H1 (cell line): ENCODE measurements at regions not wholly inside any gene's neighbourhood (a gene's known extent, or its start where the extent isn't known, plus 50 kb on each side); places are given as distances from the start of the nearest gene placed in this dataset.

Experiments
- CTCF ChIA-PET: fragments of 300-600 bp; sonication (Branson Sonifier 250); formaldehyde crosslinking; loops from one replicate; lab custom pipeline; 2021; ENCODE audit not compliant: partially characterized antibody; lab: Charles Lee
- POLR2A ChIA-PET: fragments of 300-600 bp; sonication (Branson Sonifier 250); formaldehyde crosslinking; loops from one replicate; lab custom pipeline; 2021; ENCODE audit warnings: inconsistent platforms; ENCODE audit not compliant: partially characterized antibody; lab: Charles Lee
- DNase-seq, 2 experiments: peaks; one replicate each; pipeline versions ENCODE4 v3.0.0 to v3.0.0-alpha.2; 2010 to 2022; ENCODE audit warnings: low spot score in 2 of 2, low read depth in 1 of 2, mixed read lengths in 1 of 2
- FAIRE-seq: peaks from 2 replicates; lab custom pipeline; 2011; peaks lifted over from hg19 to GRCh38; lab: Jason Lieb, UNC
- H2AFZ ChIP-seq: 2 replicates; pipeline ENCODE4 v1.8.1; 2012; ENCODE audit warnings: low read length, inconsistent platforms
- H2AK5ac ChIP-seq: 2 replicates; pipeline ENCODE4 v1.6.1; 2013; ENCODE audit warnings: low read depth, low read length
- H2BK120ac ChIP-seq: replicated peaks from 2 replicates; pipeline ENCODE3; 2013; ENCODE audit warnings: low read depth, low read length, inconsistent platforms
- H2BK12ac ChIP-seq: 2 replicates; pipeline ENCODE4 v1.6.1; 2013; ENCODE audit warnings: low read depth, low read length
- H2BK15ac ChIP-seq: 2 replicates; pipeline ENCODE4 v1.6.1; 2013; ENCODE audit warnings: low read length
- H2BK20ac ChIP-seq: 2 replicates; pipeline ENCODE4 v1.6.1; 2013; ENCODE audit warnings: low read length
- H2BK5ac ChIP-seq: 2 replicates; pipeline ENCODE4 v1.6.1; 2013; ENCODE audit warnings: low read depth, low read length
- H3K14ac ChIP-seq: 2 replicates; pipeline ENCODE4 v1.6.1; 2013; ENCODE audit warnings: inconsistent platforms; ENCODE audit not compliant: insufficient read length
- H3K18ac ChIP-seq: 2 replicates; pipeline ENCODE4 v1.6.1; 2013; ENCODE audit warnings: low read length; ENCODE audit errors: extremely low read depth
- H3K23ac ChIP-seq: 2 replicates; pipeline ENCODE4 v1.6.1; 2013; ENCODE audit warnings: inconsistent platforms; ENCODE audit not compliant: insufficient read length
- H3K23me2 ChIP-seq: 2 replicates; pipeline ENCODE4 v1.6.1; 2013; ENCODE audit warnings: low read depth, low read length
- H3K27ac ChIP-seq: 2 replicates; pipeline ENCODE4 v1.6.1; 2011; ENCODE audit warnings: low read depth, low read length, inconsistent platforms
- H3K27me3 ChIP-seq, 4 experiments: replicated peaks in 1 of 4; 1 replicate in 1 of 4; 2 replicates in 3 of 4; pipeline versions ENCODE4 v1.6.1 to v1.8.1; 2011 to 2013; ENCODE audit warnings: low read length in 3 of 4, mild to moderate bottlenecking in 3 of 4, inconsistent platforms in 2 of 4, mixed read lengths in 2 of 4, moderate library complexity in 1 of 4; ENCODE audit not compliant: control insufficient read depth in 3 of 4, insufficient read depth in 3 of 4; ENCODE audit errors: extremely low read depth in 1 of 4
- H3K36me3 ChIP-seq, 4 experiments: 2 replicates each; pipeline versions ENCODE4 v1.6.1 to v1.8.1; 2011 to 2013; ENCODE audit warnings: mild to moderate bottlenecking in 4 of 4, low read length in 3 of 4, moderate library complexity in 2 of 4, control low read depth in 1 of 4, inconsistent platforms in 1 of 4; ENCODE audit not compliant: insufficient read depth in 4 of 4, control insufficient read depth in 2 of 4
- H3K4ac ChIP-seq: replicated peaks from 2 replicates; pipeline ENCODE3; 2013; ENCODE audit warnings: low read length, low read depth, mixed read lengths, inconsistent platforms; ENCODE audit not compliant: insufficient read length
- H3K4me1 ChIP-seq, 4 experiments: replicated peaks in 1 of 4; 1 replicate in 1 of 4; 2 replicates in 3 of 4; pipeline versions ENCODE4 v1.6.1 to v1.8.1; 2011 to 2013; ENCODE audit warnings: low read length in 3 of 4, inconsistent platforms in 2 of 4, mixed read lengths in 1 of 4; ENCODE audit not compliant: insufficient read depth in 4 of 4, control insufficient read depth in 3 of 4
- H3K4me2 ChIP-seq, 2 experiments: 2 replicates each; pipeline versions ENCODE4 v1.6.1 to v1.8.1; 2011 to 2013; ENCODE audit warnings: low read depth in 2 of 2, low read length in 2 of 2, control low read depth in 1 of 2, inconsistent platforms in 1 of 2, mild to moderate bottlenecking in 1 of 2; ENCODE audit not compliant: insufficient read depth in 1 of 2
- H3K4me3 ChIP-seq, 4 experiments: fragments of 200-600, 300-600 bp in 1 of 4; sonication (generic), shearing (Covaris generic), sonication (Bioruptor Twin) in 1 of 4; 2 replicates each; pipeline versions ENCODE4 v1.5.1 to v1.8.1; 2011 to 2016; ENCODE audit warnings: low read length in 4 of 4, low read depth in 3 of 4, control low read depth in 2 of 4, inconsistent platforms in 2 of 4, mild to moderate bottlenecking in 2 of 4, mixed read lengths in 1 of 4, moderate library complexity in 1 of 4; ENCODE audit not compliant: insufficient read depth in 2 of 4; ENCODE audit errors: extremely low read depth in 1 of 4
- H3K56ac ChIP-seq: replicated peaks from 2 replicates; pipeline ENCODE3; 2013; ENCODE audit warnings: low read depth, mild to moderate bottlenecking, mixed read lengths, low read length, inconsistent platforms; ENCODE audit not compliant: insufficient read length
- H3K79me1 ChIP-seq: 2 replicates; pipeline ENCODE4 v1.6.1; 2013; ENCODE audit warnings: low read depth, low read length, control low read depth
- H3K79me2 ChIP-seq, 2 experiments: 2 replicates each; pipeline versions ENCODE4 v1.6.1 to v1.8.1; 2012 to 2013; ENCODE audit warnings: low read length in 2 of 2, mild to moderate bottlenecking in 2 of 2, inconsistent platforms in 1 of 2; ENCODE audit not compliant: insufficient read depth in 2 of 2, control insufficient read depth in 1 of 2
- H3K9ac ChIP-seq, 4 experiments: replicated peaks in 1 of 4; 1 replicate in 1 of 4; 2 replicates in 3 of 4; pipeline versions ENCODE4 v1.6.1 to v1.8.1; 2011 to 2013; ENCODE audit warnings: low read depth in 3 of 4, low read length in 3 of 4, control low read depth in 2 of 4, mild to moderate bottlenecking in 2 of 4, moderate library complexity in 2 of 4, inconsistent platforms in 1 of 4; ENCODE audit errors: extremely low read depth in 1 of 4
- H3K9me3 ChIP-seq, 2 experiments: 2 replicates each; pipeline versions ENCODE4 v1.6.1 to v1.8.1; 2012 to 2013; ENCODE audit warnings: mild to moderate bottlenecking in 2 of 2, moderate library complexity in 2 of 2, control low read depth in 1 of 2, inconsistent platforms in 1 of 2, low read depth in 1 of 2, low read length in 1 of 2, mixed read lengths in 1 of 2; ENCODE audit not compliant: insufficient read depth in 2 of 2
- H4K20me1 ChIP-seq, 2 experiments: replicated peaks in 1 of 2; 2 replicates each; pipeline versions ENCODE3 to v1.8.1; 2011 to 2013; ENCODE audit warnings: inconsistent platforms in 2 of 2, low read length in 2 of 2, mild to moderate bottlenecking in 1 of 2; ENCODE audit not compliant: insufficient read depth in 2 of 2, control insufficient read depth in 1 of 2
- H4K5ac ChIP-seq: 2 replicates; pipeline ENCODE4 v1.6.1; 2013; ENCODE audit warnings: low read length, low read depth, mixed read lengths, inconsistent platforms; ENCODE audit not compliant: insufficient read length
- H4K8ac ChIP-seq: 2 replicates; pipeline ENCODE4 v1.8.0; 2013; ENCODE audit warnings: mild to moderate bottlenecking, moderate library complexity, low read length, inconsistent platforms; ENCODE audit not compliant: insufficient read depth; ENCODE audit errors: extremely low read depth
- H4K91ac ChIP-seq: replicated peaks from 2 replicates; pipeline ENCODE3; 2013; ENCODE audit warnings: low read length, mixed read lengths, inconsistent platforms; ENCODE audit not compliant: insufficient read length
- CHD2 ChIP-seq: IDR thresholded peaks from 2 replicates; pipeline ENCODE4 v1.6.1; 2012; ENCODE audit warnings: low read length, improper control_type of control experiment
- CREB1 ChIP-seq: IDR thresholded peaks from 2 replicates; pipeline ENCODE4 v1.6.1; 2012; ENCODE audit warnings: inconsistent platforms
- GTF2F1 ChIP-seq: IDR thresholded peaks from 2 replicates; pipeline ENCODE4 v1.6.1; 2012; ENCODE audit warnings: low read depth, low read length, improper control_type of control experiment, borderline replicate concordance
- HDAC6 ChIP-seq: IDR thresholded peaks from one replicate; pipeline ENCODE4 v1.7.1; 2012; ENCODE audit warnings: low read depth, mild to moderate bottlenecking, inconsistent platforms, low read length, moderate library complexity
- KDM1A ChIP-seq: fragments of 200-600, 300-600 bp; sonication (generic); IDR thresholded peaks from 2 replicates; pipeline ENCODE4 v1.7.1; 2016; ENCODE audit warnings: mild to moderate bottlenecking, low read length, borderline replicate concordance
- KDM5A ChIP-seq: fragments of 200-600 bp; IDR thresholded peaks from 2 replicates; pipeline ENCODE4 v1.7.1; 2012; ENCODE audit warnings: mild to moderate bottlenecking, low read length, inconsistent platforms, mixed read lengths
- TAF7 ChIP-seq: optimal IDR thresholded peaks from 2 replicates; pipeline ENCODE3; 2011; ENCODE audit warnings: low read depth, mild to moderate bottlenecking, inconsistent platforms, low read length, moderate library complexity, borderline replicate concordance
- TBP ChIP-seq: IDR thresholded peaks from 2 replicates; pipeline ENCODE4 v1.6.1; 2011; ENCODE audit warnings: low read depth, low read length, improper control_type of control experiment

DNA sequence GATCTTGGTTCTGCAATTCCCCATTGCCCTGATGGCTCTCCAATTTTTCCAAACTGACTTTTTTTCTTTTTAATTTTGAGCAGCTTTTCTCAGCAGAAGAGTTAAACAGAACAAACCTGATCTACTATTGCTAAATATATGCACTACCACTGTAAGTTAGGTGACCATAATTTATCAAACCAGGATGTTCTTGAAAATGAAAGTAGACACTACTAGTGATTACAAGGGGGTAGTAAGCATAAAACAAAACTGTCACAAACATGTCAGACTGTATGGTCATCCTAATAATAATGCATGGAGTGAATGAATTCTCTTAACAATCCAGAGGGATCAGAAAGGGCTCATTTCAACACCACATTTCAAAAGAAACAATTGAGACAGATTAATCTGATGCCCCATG lies 183.0 kb upstream of the FOXN3 start:
- H3K27me3 ChIP-seq: peaks cover 0 to 1% (median 0%) of the 10 kb centered on the region in 4 experiments; a peak in 1 of 7 replicates
- no peak overlapping the region for H3K9ac ChIP-seq
- peaks cover 0 to 18% (median 0%) of the 10 kb centered on the region in 4 experiments; a peak in 3 of 7 replicates for H3K4me1 ChIP-seq
- H3K14ac ChIP-seq: no peak overlapping the region
- no peak overlapping the region for H2BK120ac ChIP-seq
- H3K4me2 ChIP-seq: no peak overlapping the region
- no peak overlapping the region for H2AK5ac ChIP-seq
- ChIA-PET POLR2A (no interaction called here), CTCF (no interaction called here)
- H3K27ac ChIP-seq: no peak overlapping the region
- no peak for TF ChIP-seq CHD2
- TF ChIP-seq TBP: no peak
- TF ChIP-seq KDM5A: no peak
- no peak for TF ChIP-seq GTF2F1
- TF ChIP-seq KDM1A: no peak
- TF ChIP-seq CREB1: no peak
- TF ChIP-seq TAF7: no peak
- TF ChIP-seq HDAC6: no peak
- no peak overlapping the region for H3K23ac ChIP-seq
- no peak overlapping the region for H3K56ac ChIP-seq
- H3K9me3 ChIP-seq: peaks cover 12 to 14% of the 10 kb centered on the region in 2 experiments; a peak in 3 of 4 replicates
- no peak overlapping the region for H3K4me3 ChIP-seq
- no peak overlapping the region for H2BK12ac ChIP-seq
- no peak overlapping the region for H3K4ac ChIP-seq
- no peaks in the 10 kb centered on the region for H3K23me2 ChIP-seq
- FAIRE-seq (no peak), DNase-seq (no peak)
- H2BK20ac ChIP-seq: no peak overlapping the region
- no peak overlapping the region for H2BK15ac ChIP-seq
- no peaks in the 10 kb centered on the region for H3K79me1 ChIP-seq
- H4K5ac ChIP-seq: no peak overlapping the region
- H4K91ac ChIP-seq: no peak overlapping the region
- H3K18ac ChIP-seq: no peak overlapping the region
- H3K36me3 ChIP-seq: peaks cover 0 to 18% (median 8%) of the 10 kb centered on the region in 4 experiments; a peak in 3 of 8 replicates
- H4K8ac ChIP-seq: no peak overlapping the region
- H2BK5ac ChIP-seq: no peak overlapping the region
- H2AFZ ChIP-seq: no peak overlapping the region
- H4K20me1 ChIP-seq: no peaks in the 10 kb centered on the region
- peaks cover 0 to 93% of the 10 kb centered on the region in 2 experiments; a peak in 3 of 4 replicates for H3K79me2 ChIP-seq
